Lung (tissue), 11 donors: ENCODE measurements at regions not wholly inside any gene's neighbourhood (a gene's known extent, or its start where the extent isn't known, plus 50 kb on each side); places are given as distances from the start of the nearest gene placed in this dataset.

Source experiments
- ATAC-seq: fragments of 200-7000 bp; cut with Tn5 transposase; one replicate; pipeline ENCODE4 v1.9.1; 2020; ENCODE audit warnings: moderate number of reproducible peaks; ENCODE audit not compliant: insufficient read depth, low FRiP score
- DNase-seq, 3 donors: peaks; one replicate each; pipeline ENCODE4 v3.0.0-alpha.2; 2013 to 2017
- H3K27ac ChIP-seq, 2 donors: one replicate each; pipeline ENCODE4 v1.5.1; 2013; ENCODE audit warnings: mild to moderate bottlenecking in 2 of 2, moderate library complexity in 2 of 2, control low read depth in 1 of 2, inconsistent platforms in 1 of 2, low read depth in 1 of 2, low read length in 1 of 2
- H3K27me3 ChIP-seq, 3 donors: one replicate each; pipeline ENCODE4 v1.5.1; 2013; ENCODE audit warnings: low read length in 2 of 3; ENCODE audit not compliant: control insufficient read depth in 3 of 3, insufficient read depth in 3 of 3
- H3K36me3 ChIP-seq, 4 donors: one replicate each; pipeline ENCODE4 v1.5.1; 2013; ENCODE audit warnings: low read length in 4 of 4, mild to moderate bottlenecking in 1 of 4, moderate library complexity in 1 of 4; ENCODE audit not compliant: control insufficient read depth in 4 of 4, insufficient read depth in 4 of 4
- H3K4me1 ChIP-seq, 5 donors: one replicate each; pipeline ENCODE4 v1.5.1; 2013; ENCODE audit warnings: low read length in 5 of 5, mild to moderate bottlenecking in 2 of 5, moderate library complexity in 1 of 5; ENCODE audit not compliant: control insufficient read depth in 5 of 5, insufficient read depth in 5 of 5
- H3K4me3 ChIP-seq: one replicate; pipeline ENCODE4 v1.5.1; 2013; ENCODE audit warnings: mild to moderate bottlenecking, control low read depth, moderate library complexity
- H3K9ac ChIP-seq, 2 donors: one replicate each; pipeline ENCODE4 v1.5.1; 2013; ENCODE audit warnings: low read length in 2 of 2, control low read depth in 1 of 2; ENCODE audit not compliant: insufficient read depth in 1 of 2
- H3K9me3 ChIP-seq, 4 donors: one replicate each; pipeline ENCODE4 v1.5.1; 2013; ENCODE audit warnings: low read length in 3 of 4, mild to moderate bottlenecking in 1 of 4, moderate library complexity in 1 of 4; ENCODE audit not compliant: control insufficient read depth in 4 of 4, insufficient read depth in 3 of 4
- CTCF ChIP-seq: IDR thresholded peaks from 2 replicates; pipeline ENCODE4 v1.5.1; 2012; ENCODE audit warnings: mild to moderate bottlenecking; ENCODE audit errors: control extremely low read depth, extremely low read depth
- WGBS, 2 donors: extraction: QIAGEN DNeasy Blood & Tissue Kit; methylation state at CpG; one replicate each; pipeline ENCODE4 v1.1.7; 2013; 5-methylcytosine and 5-hydroxymethylcytosine counted together
- donor health status: control.
- donor health status: control.
- donor health status: Bipolar disorder and iron deficiency.
- donor health status: healthy.
- donor health status: DM: yes; HTN: yes; CAD: no.

GRCh38 chr2:194090251-194090905 is 1566.6 kb upstream of the SLC39A10 start:
- no peak for DNase-seq
- WGBS, 2 donors, result 92 to 93% methylated on average over 32 of the region's 32 CpGs
- no peak for ATAC-seq
- Histone ChIP-seq H3K27me3 (no peaks in the 10 kb centered on the region), H3K9me3 (peaks cover 0 to 4% (median 0%) of the 10 kb centered on the region in 4 donors), H3K27ac (no peak overlapping the region), H3K4me3 (no peak overlapping the region), H3K36me3 (no peaks in the 10 kb centered on the region), H3K9ac (no peak overlapping the region), H3K4me1 (no peaks in the 10 kb centered on the region)
- TF ChIP-seq CTCF, result no peak

- WGBS, 2 donors, result 63 to 82% methylated on average over 2 of the region's 2 CpGs
- no peaks in the 10 kb centered on the region for H3K4me1 ChIP-seq
- TF ChIP-seq CTCF, result no peak
- H3K4me3 ChIP-seq, result no peak overlapping the region
- peaks cover 0 to 6% (median 0%) of the 10 kb centered on the region in 4 donors for H3K9me3 ChIP-seq
- H3K36me3 ChIP-seq, result no peaks in the 10 kb centered on the region
- DNase-seq (peak in 2 of 3 donors; percentile 11 to 25), ATAC-seq (no peak)
- H3K27me3 ChIP-seq, result no peaks in the 10 kb centered on the region
- no peak overlapping the region for H3K9ac ChIP-seq
- H3K27ac ChIP-seq, result no peak overlapping the region
Measured at GRCh38 chr2:194087089-194087958, 1569.7 kb upstream of the SLC39A10 start.

GRCh38 chr2:194086129-194086528 is 1570.9 kb upstream of the SLC39A10 start:
- ATAC-seq (no peak), DNase-seq (no peak)
- no peaks in the 10 kb centered on the region for H3K36me3 ChIP-seq
- no peaks in the 10 kb centered on the region for H3K4me1 ChIP-seq
- no peak for TF ChIP-seq CTCF
- no peak overlapping the region for H3K9ac ChIP-seq
- peaks cover 0 to 6% (median 0%) of the 10 kb centered on the region in 4 donors for H3K9me3 ChIP-seq
- H3K27me3 ChIP-seq, result no peaks in the 10 kb centered on the region
- no peak overlapping the region for H3K4me3 ChIP-seq
- H3K27ac ChIP-seq, result no peak overlapping the region
- 34 to 57% methylated on average over 1 of the region's 1 CpG for WGBS, 2 donors
